GM19468 (cell line): ENCODE measurements at regions not wholly inside any gene's neighbourhood (a gene's known extent, or its start where the extent isn't known, plus 50 kb on each side); places are given as distances from the start of the nearest gene placed in this dataset.

Experiments used
- ATAC-seq: cut with Tn5 transposase; IDR thresholded peaks from one replicate; pipeline ENCODE4 v1.9.1; 2021; ENCODE audit warnings: mild to moderate bottlenecking, moderate library complexity, moderate number of reproducible peaks; ENCODE audit not compliant: unreplicated experiment; ENCODE audit errors: extremely low read depth

- ATAC-seq, result no peak
Measured at GRCh38 chr5:66527478-66528035, 68.6 kb upstream of the MAST4 start.

GRCh38 chr5:66529182-66529581 is 67.0 kb upstream of the MAST4 start:
- no peak for ATAC-seq

- ATAC-seq, result no peak
Measured at GRCh38 chr5:66529704-66530103, 66.5 kb upstream of the MAST4 start.

GRCh38 chr5:66538126-66538525 is 58.1 kb upstream of the MAST4 start:
- ATAC-seq, result no peak

GRCh38 chr5:66538531-66538930 is 57.7 kb upstream of the MAST4 start:
- ATAC-seq, result no peak

- ATAC-seq, result no peak
Measured at GRCh38 chr5:66540078-66540477, 56.1 kb upstream of the MAST4 start.

GRCh38 chr5:66542711-66543110 is 53.5 kb upstream of the MAST4 start:
- no peak for ATAC-seq
